Loucy (cell line): ENCODE measurements at regions not wholly inside any gene's neighbourhood (a gene's known extent, or its start where the extent isn't known, plus 50 kb on each side); places are given as distances from the start of the nearest gene placed in this dataset.

Experiments used
- H2AFZ ChIP-seq: fragments of 200-600 bp; sonication (generic); 2 replicates; pipeline ENCODE4 v1.6.0; 2016; ENCODE audit warnings: antibody characterized with exemption, mild to moderate bottlenecking, low read length, moderate library complexity
- H3F3A ChIP-seq: fragments of 200-600 bp; 2 replicates; pipeline ENCODE4 v1.6.0; 2016; ENCODE audit warnings: antibody characterized with exemption, low read depth, mild to moderate bottlenecking
- H3K27me3 ChIP-seq: fragments of 200-600 bp; sonication (generic); 2 replicates; pipeline ENCODE4 v1.6.1; 2014; ENCODE audit warnings: low read length, mild to moderate bottlenecking; ENCODE audit not compliant: insufficient read depth, poor library complexity, severe bottlenecking
- H3K36me3 ChIP-seq: fragments of 200-600 bp; sonication (generic); 2 replicates; pipeline ENCODE4 v1.6.1; 2016; ENCODE audit warnings: low read length; ENCODE audit not compliant: insufficient read depth
- H3K4me1 ChIP-seq: fragments of 200-600 bp; sonication (generic); 2 replicates; pipeline ENCODE4 v1.5.1; 2014; ENCODE audit warnings: low read length, mild to moderate bottlenecking; ENCODE audit not compliant: insufficient read depth, poor library complexity, severe bottlenecking
- H3K4me2 ChIP-seq: fragments of 200-600 bp; sonication (generic); 2 replicates; pipeline ENCODE4 v1.6.0; 2014; ENCODE audit warnings: antibody characterized with exemption, low read length, low read depth, mild to moderate bottlenecking; ENCODE audit not compliant: poor library complexity, severe bottlenecking
- H3K4me3 ChIP-seq: fragments of 200-600 bp; sonication (generic); 2 replicates; pipeline ENCODE4 v1.5.1; 2014; ENCODE audit warnings: low read length, mild to moderate bottlenecking, mixed read lengths; ENCODE audit not compliant: poor library complexity, severe bottlenecking
- H3K79me2 ChIP-seq: fragments of 200-600 bp; sonication (generic); 2 replicates; pipeline ENCODE4 v1.6.1; 2014; ENCODE audit warnings: low read length; ENCODE audit not compliant: insufficient read depth
- H3K9ac ChIP-seq: fragments of 200-600 bp; sonication (generic); 2 replicates; pipeline ENCODE4 v1.6.0; 2014; ENCODE audit warnings: mild to moderate bottlenecking, low read depth, low read length, moderate library complexity; ENCODE audit not compliant: poor library complexity, severe bottlenecking
- H3K9me2 ChIP-seq: fragments of 200-600 bp; sonication (generic); replicated peaks from 2 replicates; pipeline ENCODE4 v1.6.1; 2016; ENCODE audit warnings: low read depth, low read length, mixed read lengths
- H3K9me3 ChIP-seq: fragments of 200-600 bp; sonication (generic); 2 replicates; pipeline ENCODE4 v1.6.1; 2014; ENCODE audit warnings: mild to moderate bottlenecking, antibody characterized with exemption, low read length, low read depth; ENCODE audit not compliant: insufficient read depth
- H4K20me1 ChIP-seq: fragments of 200-600 bp; sonication (generic); 2 replicates; pipeline ENCODE4 v1.6.0; 2014; ENCODE audit warnings: antibody characterized with exemption, low read length, mild to moderate bottlenecking; ENCODE audit not compliant: insufficient read depth, poor library complexity, severe bottlenecking
- CTCF ChIP-seq: fragments of 200-600 bp; sonication (generic); conservative IDR thresholded peaks from 2 replicates; pipeline ENCODE4 v1.5.1; 2014; ENCODE audit warnings: mild to moderate bottlenecking, antibody characterized with exemption, low read length
- EZH2phosphoT487 ChIP-seq: fragments of 200-600 bp; IDR thresholded peaks from 2 replicates; pipeline ENCODE4 v1.6.1; 2018; ENCODE audit warnings: antibody characterized with exemption, mild to moderate bottlenecking, moderate library complexity, borderline replicate concordance

DNA sequence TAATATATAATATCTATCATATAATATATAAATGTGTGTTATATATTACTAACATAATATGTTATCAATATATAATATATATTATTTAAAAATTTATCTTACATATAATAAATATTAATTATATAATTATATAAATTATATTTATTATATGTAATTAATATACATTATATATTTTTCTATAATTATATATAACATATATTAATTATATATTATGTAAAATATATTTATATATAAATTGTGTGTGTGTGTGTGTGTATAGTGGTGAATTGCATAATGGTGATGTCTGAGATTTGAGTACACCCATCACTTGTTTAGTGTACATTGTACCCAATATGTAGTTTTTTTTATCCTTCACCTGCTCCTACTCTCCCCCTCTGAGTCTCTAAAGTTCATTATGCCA lies 205.9 kb upstream of the KCNG1 start:
- Histone ChIP-seq H3K4me3 (no peak overlapping the region), H3K9me3 (no peaks in the 10 kb centered on the region), H3K4me1 (no peaks in the 10 kb centered on the region), H3K36me3 (no peaks in the 10 kb centered on the region), H3K9me2 (no peaks in the 10 kb centered on the region), H3K27me3 (no peaks in the 10 kb centered on the region), H3K79me2 (no peaks in the 10 kb centered on the region), H3K9ac (no peak overlapping the region), H4K20me1 (no peaks in the 10 kb centered on the region), H2AFZ (no peak overlapping the region), H3K4me2 (no peak overlapping the region), H3F3A (no peaks in the 10 kb centered on the region)
- TF ChIP-seq EZH2phosphoT487: no peak
- TF ChIP-seq CTCF: no peak

DNA sequence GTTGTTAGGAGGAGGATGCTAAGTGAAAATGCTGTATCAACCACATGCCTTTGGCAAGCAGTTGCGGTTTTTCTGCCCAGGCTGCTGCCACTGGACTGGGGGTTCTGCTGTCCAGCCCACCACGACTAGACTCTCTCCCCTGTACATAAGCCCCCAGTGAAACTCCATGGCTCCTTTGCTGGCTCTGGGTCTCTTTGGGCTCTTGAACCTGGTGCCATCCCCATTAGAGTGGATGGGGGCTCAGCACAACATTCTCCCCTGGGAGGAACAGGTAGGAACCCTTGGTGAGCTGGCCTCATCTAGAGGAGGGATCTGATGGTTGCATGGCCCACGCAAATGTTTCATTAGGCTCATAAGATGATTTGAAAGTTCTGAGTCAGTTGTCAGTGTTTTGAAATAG lies 204.8 kb upstream of the KCNG1 start:
- Histone ChIP-seq H3K4me2 (no peak overlapping the region), H3K9me3 (no peaks in the 10 kb centered on the region), H3K27me3 (no peaks in the 10 kb centered on the region), H2AFZ (no peak overlapping the region), H3F3A (no peaks in the 10 kb centered on the region), H3K36me3 (no peaks in the 10 kb centered on the region), H3K4me3 (no peak overlapping the region), H4K20me1 (no peaks in the 10 kb centered on the region), H3K79me2 (no peaks in the 10 kb centered on the region), H3K9ac (no peak overlapping the region), H3K4me1 (no peaks in the 10 kb centered on the region), H3K9me2 (no peaks in the 10 kb centered on the region)
- TF ChIP-seq EZH2phosphoT487 (no peak), CTCF (no peak)

DNA sequence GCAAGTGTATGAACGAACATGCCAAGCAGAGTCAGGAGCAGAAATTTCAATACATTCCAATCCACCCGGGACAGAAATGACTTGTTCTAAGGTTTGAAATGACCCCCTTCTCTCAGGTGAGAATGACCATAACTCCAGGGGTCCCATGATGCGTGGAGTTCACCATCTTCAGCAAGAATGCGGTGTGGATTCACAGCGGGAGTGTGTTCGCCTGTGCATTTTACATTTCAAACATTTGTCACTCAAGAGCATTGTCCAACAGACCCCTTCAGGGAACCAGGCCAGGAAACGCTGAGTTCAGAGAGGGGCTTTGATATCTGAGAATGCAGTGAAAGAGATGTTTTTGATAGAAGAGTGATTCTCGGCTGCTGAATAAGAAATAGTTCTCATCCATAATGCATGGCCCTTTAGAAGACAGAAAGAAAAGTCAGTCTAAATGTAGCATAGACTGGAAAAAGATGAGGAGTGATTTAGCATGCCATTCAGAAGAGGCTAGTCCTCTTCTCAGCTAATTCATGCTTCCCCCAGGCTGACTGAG lies 200.3 kb upstream of the KCNG1 start:
- Histone ChIP-seq H3F3A (no peaks in the 10 kb centered on the region), H3K36me3 (no peaks in the 10 kb centered on the region), H3K9me3 (no peaks in the 10 kb centered on the region), H3K79me2 (no peaks in the 10 kb centered on the region), H3K4me3 (no peak overlapping the region), H3K27me3 (no peaks in the 10 kb centered on the region), H3K4me1 (no peaks in the 10 kb centered on the region), H2AFZ (no peak overlapping the region), H3K9ac (no peak overlapping the region), H3K9me2 (no peaks in the 10 kb centered on the region), H3K4me2 (no peak overlapping the region), H4K20me1 (no peaks in the 10 kb centered on the region)
- TF ChIP-seq CTCF (no peak), EZH2phosphoT487 (no peak)
